WTC11 (cell line): ENCODE measurements at regions not wholly inside any gene's neighbourhood (a gene's known extent, or its start where the extent isn't known, plus 50 kb on each side); places are given as distances from the start of the nearest gene placed in this dataset.

ENCODE experiments used
- ATF6 ChIP-seq: sonication (generic); formaldehyde crosslinking; IDR thresholded peaks from 2 replicates; pipeline ENCODE4 v1.8.1; 2023; ENCODE audit warnings: mild to moderate bottlenecking, missing genetic modification reagents
- CREM ChIP-seq: sonication (generic); formaldehyde crosslinking; IDR thresholded peaks from 2 replicates; pipeline ENCODE4 v1.8.1; 2022; ENCODE audit warnings: mild to moderate bottlenecking, missing genetic modification reagents, moderate library complexity
- CTCF ChIP-seq: fragments of 200-600 bp; IDR thresholded peaks from 2 replicates; pipeline ENCODE4 v1.8.0; 2022; ENCODE audit warnings: antibody characterized with exemption
- FOXP4 ChIP-seq: sonication (generic); formaldehyde crosslinking; IDR thresholded peaks from 2 replicates; pipeline ENCODE4 v1.8.0; 2022; ENCODE audit warnings: mild to moderate bottlenecking, missing genetic modification reagents
- IRF1 ChIP-seq: sonication (generic); formaldehyde crosslinking; IDR thresholded peaks from 2 replicates; pipeline ENCODE4 v1.8.0; 2023; ENCODE audit warnings: missing genetic modification reagents
- JUN ChIP-seq: sonication (generic); formaldehyde crosslinking; IDR thresholded peaks from 2 replicates; pipeline ENCODE4 v1.8.0; 2023; ENCODE audit warnings: mild to moderate bottlenecking, missing genetic modification reagents
- MAX ChIP-seq: sonication (generic); formaldehyde crosslinking; IDR thresholded peaks from 2 replicates; pipeline ENCODE4 v1.8.0; 2022; ENCODE audit warnings: mild to moderate bottlenecking, missing genetic modification reagents
- NR2C2 ChIP-seq: sonication (generic); formaldehyde crosslinking; IDR thresholded peaks from 2 replicates; pipeline ENCODE4 v1.8.0; 2022; ENCODE audit warnings: mild to moderate bottlenecking, missing genetic modification reagents
- PRRX2 ChIP-seq: fragments of 250-450 bp; sonication (Bioruptor Pico); IDR thresholded peaks from 2 replicates; pipeline ENCODE4 v1.8.0; 2021; ENCODE audit warnings: mild to moderate bottlenecking
- TEAD4 ChIP-seq: sonication (generic); formaldehyde crosslinking; IDR thresholded peaks from 2 replicates; pipeline ENCODE4 v1.8.0; 2022; ENCODE audit warnings: mild to moderate bottlenecking, missing genetic modification reagents
- ZBTB43 ChIP-seq: sonication (generic); formaldehyde crosslinking; IDR thresholded peaks from 2 replicates; pipeline ENCODE4 v1.8.1; 2023; ENCODE audit warnings: mild to moderate bottlenecking, missing genetic modification reagents
- ZNF121 ChIP-seq: sonication (generic); formaldehyde crosslinking; IDR thresholded peaks from 2 replicates; pipeline ENCODE4 v1.8.0; 2023; ENCODE audit warnings: missing genetic modification reagents
- ZNF416 ChIP-seq: fragments of 250-450 bp; sonication (Bioruptor Pico); IDR thresholded peaks from 2 replicates; pipeline ENCODE4 v1.9.0; 2021; ENCODE audit warnings: mild to moderate bottlenecking, inconsistent platforms
- ZNF423 ChIP-seq: fragments of 250-450 bp; sonication (Bioruptor Pico); IDR thresholded peaks from 2 replicates; pipeline ENCODE4 v2.1.2; 2022; ENCODE audit warnings: mild to moderate bottlenecking, moderate library complexity

GRCh38 chr5:121581588-121581987 lies 270.1 kb upstream of the FTMT start:
- no peak for TF ChIP-seq JUN (CRISPR knock-in tag)
- TF ChIP-seq TEAD4 (CRISPR knock-in tag): no peak
- TF ChIP-seq ZNF416: no peak
- TF ChIP-seq CTCF: no peak
- TF ChIP-seq ATF6 (CRISPR knock-in tag): no peak
- TF ChIP-seq NR2C2 (CRISPR knock-in tag): no peak
- TF ChIP-seq IRF1 (CRISPR knock-in tag): no peak
- TF ChIP-seq MAX (CRISPR knock-in tag): no peak
- TF ChIP-seq CREM (CRISPR knock-in tag): no peak
- TF ChIP-seq ZNF423 (CRISPR knock-in tag): no peak
- TF ChIP-seq FOXP4 (CRISPR knock-in tag): no peak
- no peak for TF ChIP-seq ZNF121 (CRISPR knock-in tag)
- TF ChIP-seq PRRX2 (CRISPR knock-in tag): no peak
- no peak for TF ChIP-seq ZBTB43 (CRISPR knock-in tag)
